ENCODE measurements at regions not wholly inside any gene's neighbourhood (a gene's known extent, or its start where the extent isn't known, plus 50 kb on each side); places are given as distances from the start of the nearest gene placed in this dataset.

DNA sequence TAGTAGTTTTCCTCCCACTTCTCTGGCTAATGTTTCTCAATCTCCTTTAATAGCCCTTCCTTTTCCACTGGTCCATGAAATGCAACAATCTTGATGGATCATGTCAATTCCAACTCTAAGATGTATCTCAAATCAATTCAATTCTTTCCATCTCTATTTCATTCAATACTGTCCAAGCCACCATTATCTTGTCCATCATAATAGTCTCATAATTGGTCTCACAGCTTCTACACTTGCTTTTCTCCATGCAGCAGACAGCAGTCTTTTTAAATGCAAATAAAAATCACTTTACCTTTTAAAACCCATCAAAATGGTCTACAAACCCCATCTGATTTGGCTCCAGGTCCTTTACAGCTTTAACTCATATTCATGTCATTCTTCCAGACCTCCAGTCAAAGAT lies 226.6 kb downstream of the EPHA4 start:
- DNase-seq (ENCODE audit: low read depth) = no peak
- no peak overlapping the region for H3K4me3 ChIP-seq (ENCODE audit: low read depth, low read length)
- TF ChIP-seq, protein P1, sequence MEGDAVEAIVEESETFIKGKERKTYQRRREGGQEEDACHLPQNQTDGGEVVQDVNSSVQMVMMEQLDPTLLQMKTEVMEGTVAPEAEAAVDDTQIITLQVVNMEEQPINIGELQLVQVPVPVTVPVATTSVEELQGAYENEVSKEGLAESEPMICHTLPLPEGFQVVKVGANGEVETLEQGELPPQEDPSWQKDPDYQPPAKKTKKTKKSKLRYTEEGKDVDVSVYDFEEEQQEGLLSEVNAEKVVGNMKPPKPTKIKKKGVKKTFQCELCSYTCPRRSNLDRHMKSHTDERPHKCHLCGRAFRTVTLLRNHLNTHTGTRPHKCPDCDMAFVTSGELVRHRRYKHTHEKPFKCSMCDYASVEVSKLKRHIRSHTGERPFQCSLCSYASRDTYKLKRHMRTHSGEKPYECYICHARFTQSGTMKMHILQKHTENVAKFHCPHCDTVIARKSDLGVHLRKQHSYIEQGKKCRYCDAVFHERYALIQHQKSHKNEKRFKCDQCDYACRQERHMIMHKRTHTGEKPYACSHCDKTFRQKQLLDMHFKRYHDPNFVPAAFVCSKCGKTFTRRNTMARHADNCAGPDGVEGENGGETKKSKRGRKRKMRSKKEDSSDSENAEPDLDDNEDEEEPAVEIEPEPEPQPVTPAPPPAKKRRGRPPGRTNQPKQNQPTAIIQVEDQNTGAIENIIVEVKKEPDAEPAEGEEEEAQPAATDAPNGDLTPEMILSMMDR (conservative IDR thresholded peaks at IDR 0.05; ENCODE audit: low read depth, low read length) = no peak

DNA sequence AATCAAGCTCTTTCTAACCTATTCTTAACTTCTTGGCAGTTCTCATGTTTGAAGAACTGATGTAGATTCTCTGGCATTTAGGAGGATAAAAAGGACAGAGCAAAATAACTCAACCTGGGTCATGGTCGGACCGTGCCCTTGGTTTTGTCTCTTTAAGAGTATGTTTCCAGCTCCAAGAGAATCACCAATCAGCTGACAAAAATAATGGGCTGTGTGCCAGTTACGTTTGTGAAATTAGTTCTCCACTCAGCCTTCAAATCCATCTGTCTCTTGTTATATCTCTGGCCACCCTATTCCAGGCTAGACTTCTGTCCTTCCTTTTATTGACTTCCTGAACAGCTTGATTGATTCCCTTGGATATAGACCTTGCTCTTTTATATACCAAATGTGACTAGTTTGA lies 225.7 kb downstream of the EPHA4 start:
- TF ChIP-seq, protein P1 (conservative IDR thresholded peaks at IDR 0.05; ENCODE audit: low read depth, low read length) = no peak
- no peak for DNase-seq (ENCODE audit: low read depth)
- no peak overlapping the region for H3K4me3 ChIP-seq (ENCODE audit: low read depth, low read length)

DNA sequence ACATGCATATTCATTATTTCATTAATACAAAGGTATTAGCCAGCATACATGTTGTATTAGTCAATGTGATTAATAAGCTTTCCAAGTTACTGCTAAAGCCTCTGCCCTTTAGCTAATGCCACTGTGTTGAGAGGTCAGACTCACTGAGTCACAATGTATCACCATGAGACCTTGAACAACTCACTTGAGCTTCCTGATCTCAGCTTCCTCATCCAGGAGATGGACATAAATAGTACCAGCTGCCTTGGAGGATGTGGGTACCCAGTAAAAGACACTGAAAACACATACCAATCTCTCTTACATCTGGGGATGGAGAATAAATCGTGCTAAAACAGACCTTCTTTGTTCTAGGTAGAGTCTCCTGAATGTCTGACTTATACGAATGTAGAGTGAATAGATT lies 224.6 kb downstream of the EPHA4 start:
- TF ChIP-seq, protein P1 (conservative IDR thresholded peaks at IDR 0.05; ENCODE audit: low read depth, low read length) = no peak
- H3K4me3 ChIP-seq (ENCODE audit: low read depth, low read length) = no peak overlapping the region
- DNase-seq (ENCODE audit: low read depth) = no peak

DNA sequence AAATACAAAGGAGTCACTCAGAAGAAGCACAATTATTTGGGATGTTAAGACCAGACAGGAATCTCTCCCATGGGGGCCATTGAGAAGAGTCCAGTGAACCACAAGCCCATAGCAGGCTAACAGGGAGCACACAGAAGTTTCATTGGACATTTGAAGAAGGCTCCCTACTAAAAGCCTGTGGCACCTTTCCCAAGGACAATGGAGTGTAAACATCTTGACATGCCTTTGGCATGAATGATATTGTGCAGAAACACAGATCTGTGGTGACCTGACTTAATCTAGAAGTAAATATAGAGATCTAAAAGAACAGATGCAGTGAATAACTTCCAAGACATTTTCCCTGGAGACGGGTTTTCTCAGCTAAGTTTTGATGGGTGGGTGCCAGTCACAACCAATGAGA lies 221.5 kb downstream of the EPHA4 start:
- no peak overlapping the region for H3K4me3 ChIP-seq (ENCODE audit: low read depth, low read length)
- TF ChIP-seq, protein P1 (conservative IDR thresholded peaks at IDR 0.05; ENCODE audit: low read depth, low read length) = no peak
- DNase-seq (ENCODE audit: low read depth) = no peak

DNA sequence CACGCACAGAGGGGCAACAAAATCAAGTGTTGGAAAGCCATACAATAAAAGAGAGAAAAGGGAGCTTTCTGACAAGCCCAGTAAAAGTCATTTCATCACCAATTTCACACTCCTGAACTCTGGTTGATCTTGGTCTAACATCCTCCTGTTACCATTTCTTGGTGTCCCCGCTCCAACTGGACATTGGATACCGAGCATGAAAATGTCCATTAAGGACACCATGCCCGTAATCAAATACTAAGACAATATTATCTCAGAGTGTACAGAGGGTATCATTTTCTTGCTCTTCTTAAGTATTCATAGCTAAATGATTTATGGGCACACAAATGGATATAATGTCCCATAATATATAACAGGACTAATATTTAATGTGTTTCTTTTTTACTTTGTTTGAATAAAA lies 218.9 kb downstream of the EPHA4 start:
- TF ChIP-seq, protein P1 (conservative IDR thresholded peaks at IDR 0.05; ENCODE audit: low read depth, low read length) = no peak
- no peak overlapping the region for H3K4me3 ChIP-seq (ENCODE audit: low read depth, low read length)
- no peak for DNase-seq (ENCODE audit: low read depth)

DNA sequence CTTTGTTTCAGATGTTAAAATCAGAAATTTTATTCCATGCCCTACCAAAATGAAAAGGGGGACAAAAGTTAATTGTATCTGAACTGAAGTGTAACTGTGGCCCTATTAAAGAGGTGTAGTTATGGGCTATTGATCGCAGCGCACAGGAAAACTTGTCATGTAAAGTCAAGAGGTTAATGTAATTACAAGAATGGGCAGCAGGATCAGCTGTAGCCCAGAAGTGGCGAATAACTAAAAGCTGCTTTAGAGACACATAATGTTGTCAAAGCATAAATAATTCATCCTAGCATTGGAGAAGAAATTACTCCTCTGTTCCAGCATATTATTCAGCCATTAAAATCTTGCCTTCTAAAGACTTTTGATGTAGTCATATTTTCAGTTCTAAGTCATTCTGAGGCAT lies 211.8 kb downstream of the EPHA4 start:
- no peak for DNase-seq (ENCODE audit: low read depth)
- TF ChIP-seq, protein P1 (conservative IDR thresholded peaks at IDR 0.05; ENCODE audit: low read depth, low read length) = no peak
- H3K4me3 ChIP-seq (ENCODE audit: low read depth, low read length) = no peak overlapping the region

DNA sequence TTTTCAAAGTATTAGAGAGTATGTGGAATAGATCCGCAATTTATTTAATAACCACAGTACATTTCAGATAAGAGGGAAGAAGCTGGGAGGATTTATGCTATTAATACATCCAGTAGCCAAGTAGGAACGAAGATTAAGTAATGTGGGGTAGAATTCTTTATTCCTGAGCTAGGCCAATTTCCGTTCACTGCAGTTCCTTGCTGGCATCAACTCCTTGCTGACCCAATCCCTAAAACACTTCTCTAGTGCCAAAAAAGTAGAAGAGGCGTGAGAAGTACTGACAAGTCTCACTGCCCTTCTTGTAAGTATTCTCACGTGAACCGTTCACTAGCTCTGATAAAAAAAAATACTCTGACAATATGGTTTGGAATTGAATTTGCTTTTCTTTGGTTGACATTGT lies 211.4 kb downstream of the EPHA4 start:
- DNase-seq (ENCODE audit: low read depth) = no peak
- TF ChIP-seq, protein P1 (conservative IDR thresholded peaks at IDR 0.05; ENCODE audit: low read depth, low read length) = no peak
- H3K4me3 ChIP-seq (ENCODE audit: low read depth, low read length) = no peak overlapping the region

Data from choroid plexus epithelial cell (primary cell).